ENCODE measurements at regions not wholly inside any gene's neighbourhood (a gene's known extent, or its start where the extent isn't known, plus 50 kb on each side); places are given as distances from the start of the nearest gene placed in this dataset.

GRCh38 chr5:12360218-12360617, 456.0 kb upstream of the CTNND2 start:
- Histone ChIP-seq H3T11ph (ENCODE audit: low read length) (no peak overlapping the region), H2BK120ac (ENCODE audit: low read depth, low read length, poor library complexity, severe bottlenecking) (no peak overlapping the region), H3K56ac (ENCODE audit: insufficient read length, low read depth, low read length) (no peak overlapping the region), H3K14ac (ENCODE audit: insufficient read depth, low read length) (no peak overlapping the region), H3K18ac (ENCODE audit: insufficient read length, low read depth, low read length) (no peak overlapping the region), H4K8ac (replicated peaks; ENCODE audit: insufficient read length, low read depth, low read length) (no peak overlapping the region), H3K23me2 (ENCODE audit: insufficient read length, low read depth, low read length, poor library complexity, severe bottlenecking) (no peaks in the 10 kb centered on the region), H4K20me1 (ENCODE audit: control insufficient read depth, insufficient read depth, insufficient read length) (no peaks in the 10 kb centered on the region), H2AFZ (ENCODE audit: low read length) (no peak overlapping the region), H3K4ac (ENCODE audit: low read depth, low read length) (no peak overlapping the region), H3K27ac (ENCODE audit: insufficient read length, low read depth, low read length) (no peak overlapping the region), H2AK5ac (ENCODE audit: insufficient read length, low read length) (no peak overlapping the region), H3K4me1 (ENCODE audit: insufficient read depth, low read length) (no peaks in the 10 kb centered on the region), H3K9ac (ENCODE audit: extremely low read depth, insufficient read length, low read length) (no peak overlapping the region), H4K5ac (ENCODE audit: insufficient read length, low read depth, low read length) (no peak overlapping the region), H3K4me2 (ENCODE audit: insufficient read depth, insufficient read length, low read length) (no peak overlapping the region), H4K91ac (ENCODE audit: insufficient read length, low read depth, low read length) (no peak overlapping the region), H3K79me2 (ENCODE audit: insufficient read depth, low read length) (no peaks in the 10 kb centered on the region), H3K27me3 (ENCODE audit: insufficient read depth, low read length) (no peaks in the 10 kb centered on the region), H3K9me3 (ENCODE audit: control insufficient read depth, low read depth, low read length) (no peaks in the 10 kb centered on the region), H2BK12ac (ENCODE audit: insufficient read length, low read depth, low read length) (no peak overlapping the region), H3K79me1 (ENCODE audit: insufficient read depth, low read depth, low read length, poor library complexity, severe bottlenecking) (no peaks in the 10 kb centered on the region), H2BK20ac (ENCODE audit: low read depth, low read length, poor library complexity, severe bottlenecking) (no peak overlapping the region), H2BK5ac (ENCODE audit: insufficient read length, low read length) (no peak overlapping the region), H3K23ac (ENCODE audit: insufficient read length, low read depth, low read length) (no peak overlapping the region), H2BK15ac (ENCODE audit: low read depth, low read length) (no peak overlapping the region)
- TF ChIP-seq CTCF (conservative IDR thresholded peaks at IDR 0.05), result no peak
- WGBS (ENCODE audit: extremely low coverage, insufficient read length, low lambda C conversion rate), result no CpG with 5 or more reads among the region's 1 CpG
- no peak for DNase-seq
- H3K9me3 Mint-ChIP-seq, result peaks cover 10 to 14% of the 10 kb centered on the region in 2 experiments
- H3K4me1 Mint-ChIP-seq, result peaks cover 0 to 7% of the 10 kb centered on the region in 2 experiments; a peak in 1 of 4 replicates
- H3K36me3 Mint-ChIP-seq (ENCODE audit: insufficient read depth in 1 of 3, low read depth in 3 of 3), result peaks cover 6 to 10% (median 8%) of the 10 kb centered on the region in 3 experiments
- no peak overlapping the region for H3K4me3 Mint-ChIP-seq
- H3K27me3 Mint-ChIP-seq (ENCODE audit: low read depth), result no peaks in the 10 kb centered on the region
- no peak overlapping the region for H3K27ac Mint-ChIP-seq
